NCI-H526 treated with DMSO at 0.1 percent for 48 hours (cell line): ENCODE measurements at regions not wholly inside any gene's neighbourhood (a gene's known extent, or its start where the extent isn't known, plus 50 kb on each side); places are given as distances from the start of the nearest gene placed in this dataset.
"Not testable (repeated sequence)": the region's sequence is repeated elsewhere in the genome, so short reads cannot be mapped to it uniquely, and the experiment has no call there.

Experiments
- DNase-seq: peaks from one replicate; lab custom pipeline; 2025; lab: John Stamatoyannopoulos, UW

GRCh38 chr1:87398641-87399040, 70.0 kb downstream of the LMO4 start:
- no peak for DNase-seq

GRCh38 chr1:87399264-87399663, 70.6 kb downstream of the LMO4 start:
- no peak for DNase-seq

- DNase-seq, result no peak
Measured at GRCh38 chr1:87399701-87400100, 71.0 kb downstream of the LMO4 start.

- DNase-seq, result no peak
Measured at GRCh38 chr1:87400813-87401212, 72.1 kb downstream of the LMO4 start.

- no peak for DNase-seq
Measured at GRCh38 chr1:87402241-87403002, 73.7 kb downstream of the LMO4 start.

- DNase-seq, result no peak
Measured at GRCh38 chr1:87403061-87403820, 74.6 kb downstream of the LMO4 start.

- DNase-seq, result no peak
Measured at GRCh38 chr1:87404296-87404695, 75.6 kb downstream of the LMO4 start.

- DNase-seq, result no peak
Measured at GRCh38 chr1:87408665-87409248, 80.1 kb downstream of the LMO4 start.

- DNase-seq, result peak; percentile 44
Measured at GRCh38 chr1:87410776-87411480, 82.2 kb downstream of the LMO4 start.

- DNase-seq, result not testable (repeated sequence)
Measured at GRCh38 chr1:87413846-87414245, 85.2 kb downstream of the LMO4 start.

GRCh38 chr1:87418048-87418447, 89.4 kb downstream of the LMO4 start:
- DNase-seq, result no peak

GRCh38 chr1:87421809-87422208, 93.1 kb downstream of the LMO4 start:
- no peak for DNase-seq

GRCh38 chr1:87424541-87424940, 95.9 kb downstream of the LMO4 start:
- no peak for DNase-seq

- DNase-seq, result no peak
Measured at GRCh38 chr1:87426463-87427249, 98.0 kb downstream of the LMO4 start.

GRCh38 chr1:87428367-87428766, 99.7 kb downstream of the LMO4 start:
- DNase-seq, result no peak

- no peak for DNase-seq
Measured at GRCh38 chr1:87428883-87429282, 100.2 kb downstream of the LMO4 start.

- DNase-seq, result no peak
Measured at GRCh38 chr1:87432685-87433084, 104.0 kb downstream of the LMO4 start.

GRCh38 chr1:87433101-87433500, 104.4 kb downstream of the LMO4 start:
- not testable (repeated sequence) for DNase-seq

GRCh38 chr1:87435484-87435883, 106.8 kb downstream of the LMO4 start:
- DNase-seq, result no peak

GRCh38 chr1:87436115-87436514, 107.4 kb downstream of the LMO4 start:
- not testable (repeated sequence) for DNase-seq

- DNase-seq, result no peak
Measured at GRCh38 chr1:87436534-87436933, 107.9 kb downstream of the LMO4 start.
